Neural cell (in vitro differentiated cells): ENCODE measurements at regions not wholly inside any gene's neighbourhood (a gene's known extent, or its start where the extent isn't known, plus 50 kb on each side); places are given as distances from the start of the nearest gene placed in this dataset.

Experiments used
- H2AFZ ChIP-seq: fragments of 200-600, 300-800 bp; sonication (generic), shearing (Covaris generic); 2 replicates; pipeline ENCODE4 v1.6.0; 2014; ENCODE audit warnings: low read depth, mild to moderate bottlenecking, antibody characterized with exemption, low read length, moderate library complexity
- H3F3A ChIP-seq: fragments of 200-600 bp; shearing (Covaris generic); 2 replicates; pipeline ENCODE4 v1.6.1; 2016; ENCODE audit warnings: mild to moderate bottlenecking, moderate library complexity, mixed read lengths, antibody characterized with exemption, low read length; ENCODE audit not compliant: insufficient read depth, poor library complexity, severe bottlenecking
- H3K27ac ChIP-seq: fragments of 200-600, 300-800 bp; sonication (generic), shearing (Covaris generic); 2 replicates; pipeline ENCODE4 v1.5.1; 2014; ENCODE audit warnings: mild to moderate bottlenecking, low read length, moderate library complexity
- H3K27me3 ChIP-seq: fragments of 300-800, 200-600 bp; sonication (generic), shearing (Covaris generic); 2 replicates; pipeline ENCODE4 v1.6.0; 2014; ENCODE audit warnings: mild to moderate bottlenecking, low read depth, low read length, moderate library complexity; ENCODE audit not compliant: insufficient read depth
- H3K36me3 ChIP-seq: fragments of 300-800, 200-600 bp; sonication (generic), shearing (Covaris generic); 2 replicates; pipeline ENCODE4 v1.5.1; 2014; ENCODE audit warnings: mild to moderate bottlenecking, antibody characterized with exemption, low read length, moderate library complexity; ENCODE audit not compliant: insufficient read depth
- H3K4me2 ChIP-seq: fragments of 300-800, 200-600 bp; sonication (generic), shearing (Covaris generic); 2 replicates; pipeline ENCODE4 v1.6.0; 2014; ENCODE audit warnings: mild to moderate bottlenecking, low read length
- H3K4me3 ChIP-seq: fragments of 300-800, 200-600 bp; sonication (generic), shearing (Covaris generic); 2 replicates; pipeline ENCODE4 v1.5.1; 2014; ENCODE audit warnings: mild to moderate bottlenecking, low read length, moderate library complexity
- H3K79me2 ChIP-seq: fragments of 200-600 bp; shearing (Covaris generic); replicated peaks from 2 replicates; pipeline ENCODE4 v1.6.0; 2014; ENCODE audit warnings: mild to moderate bottlenecking, low read length, moderate library complexity; ENCODE audit not compliant: insufficient read depth
- H3K9ac ChIP-seq: fragments of 300-800, 200-600 bp; sonication (generic), shearing (Covaris generic); 2 replicates; pipeline ENCODE4 v1.6.1; 2016; ENCODE audit warnings: mild to moderate bottlenecking, low read length, mixed read lengths
- H3K9me2 ChIP-seq: fragments of 200-600 bp; shearing (Covaris generic); 2 replicates; pipeline ENCODE4 v1.6.1; 2016; ENCODE audit warnings: mild to moderate bottlenecking, low read length, mixed read lengths; ENCODE audit not compliant: insufficient read depth
- H3K9me3 ChIP-seq: fragments of 200-600, 300-800 bp; sonication (generic), shearing (Covaris generic); 2 replicates; pipeline ENCODE4 v1.6.1; 2016; ENCODE audit warnings: mild to moderate bottlenecking, mixed run types, low read length, moderate library complexity, mixed read lengths
- H4K20me1 ChIP-seq: fragments of 200-600 bp; shearing (Covaris generic); 2 replicates; pipeline ENCODE4 v1.6.1; 2016; ENCODE audit warnings: mild to moderate bottlenecking, mixed run types; ENCODE audit not compliant: insufficient read depth
- CTCF ChIP-seq: fragments of 450-650 bp; IDR thresholded peaks from 2 replicates; pipeline ENCODE4 v1.5.1; 2014; ENCODE audit warnings: antibody characterized with exemption, mild to moderate bottlenecking, moderate library complexity; ENCODE audit not compliant: poor library complexity, severe bottlenecking
- EP300 ChIP-seq: fragments of 450-650 bp; conservative IDR thresholded peaks from 2 replicates; pipeline ENCODE4 v1.6.1; 2014; ENCODE audit warnings: antibody characterized with exemption, mild to moderate bottlenecking, moderate library complexity; ENCODE audit not compliant: poor library complexity, severe bottlenecking
- EZH2 ChIP-seq: fragments of 200-600, 300-800 bp; shearing (Covaris generic), sonication (generic); IDR thresholded peaks from 2 replicates; pipeline ENCODE4 v1.6.1; 2014; ENCODE audit warnings: antibody characterized with exemption, low read length, borderline replicate concordance, mild to moderate bottlenecking; ENCODE audit not compliant: insufficient read depth, poor library complexity, severe bottlenecking
- MXI1 ChIP-seq: fragments of 450-650 bp; conservative IDR thresholded peaks from 2 replicates; pipeline ENCODE4 v1.6.1; 2014; ENCODE audit warnings: antibody characterized with exemption, mild to moderate bottlenecking; ENCODE audit not compliant: poor library complexity, severe bottlenecking
- POLR2AphosphoS5 ChIP-seq: IDR thresholded peaks from 2 replicates; pipeline ENCODE4 v1.6.1; 2012
- RAD21 ChIP-seq: fragments of 450-650 bp; conservative IDR thresholded peaks from 2 replicates; pipeline ENCODE4 v1.6.1; 2014; ENCODE audit warnings: antibody characterized with exemption, mild to moderate bottlenecking, moderate library complexity
- SMC3 ChIP-seq: fragments of 450-650 bp; conservative IDR thresholded peaks from 2 replicates; pipeline ENCODE4 v1.6.1; 2014; ENCODE audit warnings: antibody characterized with exemption, mild to moderate bottlenecking, moderate library complexity; ENCODE audit not compliant: poor library complexity
- TAF1 ChIP-seq: IDR thresholded peaks from 2 replicates; pipeline ENCODE4 v1.6.1; 2012; ENCODE audit warnings: low read depth
- TF ChIP-seq, protein P1 (sequence below): IDR thresholded peaks from 2 replicates; pipeline ENCODE4 v1.6.1; 2012; ENCODE audit warnings: borderline replicate concordance

- TF ChIP-seq, protein P1, sequence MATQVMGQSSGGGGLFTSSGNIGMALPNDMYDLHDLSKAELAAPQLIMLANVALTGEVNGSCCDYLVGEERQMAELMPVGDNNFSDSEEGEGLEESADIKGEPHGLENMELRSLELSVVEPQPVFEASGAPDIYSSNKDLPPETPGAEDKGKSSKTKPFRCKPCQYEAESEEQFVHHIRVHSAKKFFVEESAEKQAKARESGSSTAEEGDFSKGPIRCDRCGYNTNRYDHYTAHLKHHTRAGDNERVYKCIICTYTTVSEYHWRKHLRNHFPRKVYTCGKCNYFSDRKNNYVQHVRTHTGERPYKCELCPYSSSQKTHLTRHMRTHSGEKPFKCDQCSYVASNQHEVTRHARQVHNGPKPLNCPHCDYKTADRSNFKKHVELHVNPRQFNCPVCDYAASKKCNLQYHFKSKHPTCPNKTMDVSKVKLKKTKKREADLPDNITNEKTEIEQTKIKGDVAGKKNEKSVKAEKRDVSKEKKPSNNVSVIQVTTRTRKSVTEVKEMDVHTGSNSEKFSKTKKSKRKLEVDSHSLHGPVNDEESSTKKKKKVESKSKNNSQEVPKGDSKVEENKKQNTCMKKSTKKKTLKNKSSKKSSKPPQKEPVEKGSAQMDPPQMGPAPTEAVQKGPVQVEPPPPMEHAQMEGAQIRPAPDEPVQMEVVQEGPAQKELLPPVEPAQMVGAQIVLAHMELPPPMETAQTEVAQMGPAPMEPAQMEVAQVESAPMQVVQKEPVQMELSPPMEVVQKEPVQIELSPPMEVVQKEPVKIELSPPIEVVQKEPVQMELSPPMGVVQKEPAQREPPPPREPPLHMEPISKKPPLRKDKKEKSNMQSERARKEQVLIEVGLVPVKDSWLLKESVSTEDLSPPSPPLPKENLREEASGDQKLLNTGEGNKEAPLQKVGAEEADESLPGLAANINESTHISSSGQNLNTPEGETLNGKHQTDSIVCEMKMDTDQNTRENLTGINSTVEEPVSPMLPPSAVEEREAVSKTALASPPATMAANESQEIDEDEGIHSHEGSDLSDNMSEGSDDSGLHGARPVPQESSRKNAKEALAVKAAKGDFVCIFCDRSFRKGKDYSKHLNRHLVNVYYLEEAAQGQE: no peak
- TF ChIP-seq SMC3: no peak
- TF ChIP-seq RAD21: no peak
- TF ChIP-seq MXI1: no peak
- TF ChIP-seq TAF1: no peak
- TF ChIP-seq EZH2: no peak
- no peak for TF ChIP-seq POLR2AphosphoS5
- no peak for TF ChIP-seq CTCF
- no peak for TF ChIP-seq EP300
- no peak overlapping the region for H3K27ac ChIP-seq
- H3K79me2 ChIP-seq: no peaks in the 10 kb centered on the region
- no peaks in the 10 kb centered on the region for H3K27me3 ChIP-seq
- no peaks in the 10 kb centered on the region for H4K20me1 ChIP-seq
- no peak overlapping the region for H3K9ac ChIP-seq
- H3K9me2 ChIP-seq: no peaks in the 10 kb centered on the region
- no peak overlapping the region for H3K4me2 ChIP-seq
- no peaks in the 10 kb centered on the region for H3K9me3 ChIP-seq
- H3F3A ChIP-seq: no peaks in the 10 kb centered on the region
- H3K4me3 ChIP-seq: no peak overlapping the region
- H2AFZ ChIP-seq: no peak overlapping the region
- H3K36me3 ChIP-seq: no peaks in the 10 kb centered on the region
These were observed 352.5 kb downstream of the ZNF326 start for GRCh38 chr1:90347366-90347765.

- no peak overlapping the region for H3K9ac ChIP-seq
- no peak overlapping the region for H3K27ac ChIP-seq
- TF ChIP-seq SMC3 (no peak), EP300 (no peak), TAF1 (no peak), EZH2 (no peak), MXI1 (no peak), POLR2AphosphoS5 (no peak), CTCF (no peak), RAD21 (no peak)
- TF ChIP-seq, protein P1: no peak
These were observed 351.8 kb downstream of the ZNF326 start for GRCh38 chr1:90346757-90347156.

More at GRCh38 chr1:90346757-90347156, 351.8 kb downstream of the ZNF326 start:
- Histone ChIP-seq H4K20me1 (no peaks in the 10 kb centered on the region), H3K79me2 (no peaks in the 10 kb centered on the region), H3F3A (no peaks in the 10 kb centered on the region), H3K9me3 (no peaks in the 10 kb centered on the region), H3K36me3 (no peaks in the 10 kb centered on the region), H3K4me2 (no peak overlapping the region), H2AFZ (no peak overlapping the region), H3K4me3 (no peak overlapping the region), H3K27me3 (no peaks in the 10 kb centered on the region), H3K9me2 (no peaks in the 10 kb centered on the region)
